ENCODE measurements at regions not wholly inside any gene's neighbourhood (a gene's known extent, or its start where the extent isn't known, plus 50 kb on each side); places are given as distances from the start of the nearest gene placed in this dataset.

DNA sequence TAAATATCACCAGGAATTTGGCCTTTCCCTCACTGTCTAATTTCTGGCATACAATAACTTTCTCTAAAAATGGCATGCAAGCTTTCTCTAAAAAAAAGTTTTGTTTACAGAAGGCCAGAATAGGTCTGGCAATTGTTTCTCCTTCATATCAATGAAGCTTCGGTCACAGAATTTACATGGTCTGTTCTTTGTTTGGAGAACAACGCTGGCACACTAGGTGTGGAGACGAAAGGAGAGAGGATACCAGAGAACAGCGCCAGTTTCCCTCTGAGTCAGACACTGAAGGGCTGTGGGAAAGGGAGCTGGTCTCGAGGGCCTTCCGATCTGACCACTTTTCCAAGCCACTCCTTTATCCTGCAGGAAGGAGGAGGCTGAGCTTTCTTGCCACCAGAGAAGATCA lies 60.1 kb upstream of the ITGA1 start:
- in situ Hi-C loops (cut with MboI) = no loop called here
- no peak overlapping the region for H3K27ac ChIP-seq (ENCODE audit: control insufficient read depth, insufficient read depth)
- POLR2A ChIA-PET = no interaction called here
- no peak for TF ChIP-seq SREBF1 (IDR thresholded peaks at IDR 0.05; ENCODE audit: low read length)
- TF ChIP-seq TCF12 (IDR thresholded peaks at IDR 0.05; ENCODE audit: low read depth, low read length) = no peak
- no peak for TF ChIP-seq PML (IDR thresholded peaks at IDR 0.05; ENCODE audit: low read length)
- no peak for TF ChIP-seq ZNF24 (IDR thresholded peaks at IDR 0.05)
- TF ChIP-seq IKZF2 (IDR thresholded peaks at IDR 0.05) = no peak
- no peak for TF ChIP-seq SRF (IDR thresholded peaks at IDR 0.05; ENCODE audit: low read depth in 2 of 2, low read length in 2 of 2)
- no peak for TF ChIP-seq MTA3 (IDR thresholded peaks at IDR 0.05; ENCODE audit: borderline replicate concordance, low read length)
- TF ChIP-seq, protein P1, sequence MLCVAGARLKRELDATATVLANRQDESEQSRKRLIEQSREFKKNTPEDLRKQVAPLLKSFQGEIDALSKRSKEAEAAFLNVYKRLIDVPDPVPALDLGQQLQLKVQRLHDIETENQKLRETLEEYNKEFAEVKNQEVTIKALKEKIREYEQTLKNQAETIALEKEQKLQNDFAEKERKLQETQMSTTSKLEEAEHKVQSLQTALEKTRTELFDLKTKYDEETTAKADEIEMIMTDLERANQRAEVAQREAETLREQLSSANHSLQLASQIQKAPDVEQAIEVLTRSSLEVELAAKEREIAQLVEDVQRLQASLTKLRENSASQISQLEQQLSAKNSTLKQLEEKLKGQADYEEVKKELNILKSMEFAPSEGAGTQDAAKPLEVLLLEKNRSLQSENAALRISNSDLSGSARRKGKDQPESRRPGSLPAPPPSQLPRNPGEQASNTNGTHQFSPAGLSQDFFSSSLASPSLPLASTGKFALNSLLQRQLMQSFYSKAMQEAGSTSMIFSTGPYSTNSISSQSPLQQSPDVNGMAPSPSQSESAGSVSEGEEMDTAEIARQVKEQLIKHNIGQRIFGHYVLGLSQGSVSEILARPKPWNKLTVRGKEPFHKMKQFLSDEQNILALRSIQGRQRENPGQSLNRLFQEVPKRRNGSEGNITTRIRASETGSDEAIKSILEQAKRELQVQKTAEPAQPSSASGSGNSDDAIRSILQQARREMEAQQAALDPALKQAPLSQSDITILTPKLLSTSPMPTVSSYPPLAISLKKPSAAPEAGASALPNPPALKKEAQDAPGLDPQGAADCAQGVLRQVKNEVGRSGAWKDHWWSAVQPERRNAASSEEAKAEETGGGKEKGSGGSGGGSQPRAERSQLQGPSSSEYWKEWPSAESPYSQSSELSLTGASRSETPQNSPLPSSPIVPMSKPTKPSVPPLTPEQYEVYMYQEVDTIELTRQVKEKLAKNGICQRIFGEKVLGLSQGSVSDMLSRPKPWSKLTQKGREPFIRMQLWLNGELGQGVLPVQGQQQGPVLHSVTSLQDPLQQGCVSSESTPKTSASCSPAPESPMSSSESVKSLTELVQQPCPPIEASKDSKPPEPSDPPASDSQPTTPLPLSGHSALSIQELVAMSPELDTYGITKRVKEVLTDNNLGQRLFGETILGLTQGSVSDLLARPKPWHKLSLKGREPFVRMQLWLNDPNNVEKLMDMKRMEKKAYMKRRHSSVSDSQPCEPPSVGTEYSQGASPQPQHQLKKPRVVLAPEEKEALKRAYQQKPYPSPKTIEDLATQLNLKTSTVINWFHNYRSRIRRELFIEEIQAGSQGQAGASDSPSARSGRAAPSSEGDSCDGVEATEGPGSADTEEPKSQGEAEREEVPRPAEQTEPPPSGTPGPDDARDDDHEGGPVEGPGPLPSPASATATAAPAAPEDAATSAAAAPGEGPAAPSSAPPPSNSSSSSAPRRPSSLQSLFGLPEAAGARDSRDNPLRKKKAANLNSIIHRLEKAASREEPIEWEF (IDR thresholded peaks at IDR 0.05; ENCODE audit: insufficient replicate concordance, low read depth, low read length) = no peak
- no peak for TF ChIP-seq POLR2A (IDR thresholded peaks at IDR 0.05; ENCODE audit: low read depth, low read length)
- no peak for TF ChIP-seq SPI1 (IDR thresholded peaks at IDR 0.05; ENCODE audit: borderline replicate concordance, insufficient read depth, low read depth, low read length)
- TF ChIP-seq NFXL1 (IDR thresholded peaks at IDR 0.05; ENCODE audit: borderline replicate concordance) = no peak
- TF ChIP-seq, protein P2, sequence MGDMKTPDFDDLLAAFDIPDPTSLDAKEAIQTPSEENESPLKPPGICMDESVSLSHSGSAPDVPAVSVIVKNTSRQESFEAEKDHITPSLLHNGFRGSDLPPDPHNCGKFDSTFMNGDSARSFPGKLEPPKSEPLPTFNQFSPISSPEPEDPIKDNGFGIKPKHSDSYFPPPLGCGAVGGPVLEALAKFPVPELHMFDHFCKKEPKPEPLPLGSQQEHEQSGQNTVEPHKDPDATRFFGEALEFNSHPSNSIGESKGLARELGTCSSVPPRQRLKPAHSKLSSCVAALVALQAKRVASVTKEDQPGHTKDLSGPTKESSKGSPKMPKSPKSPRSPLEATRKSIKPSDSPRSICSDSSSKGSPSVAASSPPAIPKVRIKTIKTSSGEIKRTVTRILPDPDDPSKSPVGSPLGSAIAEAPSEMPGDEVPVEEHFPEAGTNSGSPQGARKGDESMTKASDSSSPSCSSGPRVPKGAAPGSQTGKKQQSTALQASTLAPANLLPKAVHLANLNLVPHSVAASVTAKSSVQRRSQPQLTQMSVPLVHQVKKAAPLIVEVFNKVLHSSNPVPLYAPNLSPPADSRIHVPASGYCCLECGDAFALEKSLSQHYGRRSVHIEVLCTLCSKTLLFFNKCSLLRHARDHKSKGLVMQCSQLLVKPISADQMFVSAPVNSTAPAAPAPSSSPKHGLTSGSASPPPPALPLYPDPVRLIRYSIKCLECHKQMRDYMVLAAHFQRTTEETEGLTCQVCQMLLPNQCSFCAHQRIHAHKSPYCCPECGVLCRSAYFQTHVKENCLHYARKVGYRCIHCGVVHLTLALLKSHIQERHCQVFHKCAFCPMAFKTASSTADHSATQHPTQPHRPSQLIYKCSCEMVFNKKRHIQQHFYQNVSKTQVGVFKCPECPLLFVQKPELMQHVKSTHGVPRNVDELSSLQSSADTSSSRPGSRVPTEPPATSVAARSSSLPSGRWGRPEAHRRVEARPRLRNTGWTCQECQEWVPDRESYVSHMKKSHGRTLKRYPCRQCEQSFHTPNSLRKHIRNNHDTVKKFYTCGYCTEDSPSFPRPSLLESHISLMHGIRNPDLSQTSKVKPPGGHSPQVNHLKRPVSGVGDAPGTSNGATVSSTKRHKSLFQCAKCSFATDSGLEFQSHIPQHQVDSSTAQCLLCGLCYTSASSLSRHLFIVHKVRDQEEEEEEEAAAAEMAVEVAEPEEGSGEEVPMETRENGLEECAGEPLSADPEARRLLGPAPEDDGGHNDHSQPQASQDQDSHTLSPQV (IDR thresholded peaks at IDR 0.05) = no peak
- TF ChIP-seq, protein P3, sequence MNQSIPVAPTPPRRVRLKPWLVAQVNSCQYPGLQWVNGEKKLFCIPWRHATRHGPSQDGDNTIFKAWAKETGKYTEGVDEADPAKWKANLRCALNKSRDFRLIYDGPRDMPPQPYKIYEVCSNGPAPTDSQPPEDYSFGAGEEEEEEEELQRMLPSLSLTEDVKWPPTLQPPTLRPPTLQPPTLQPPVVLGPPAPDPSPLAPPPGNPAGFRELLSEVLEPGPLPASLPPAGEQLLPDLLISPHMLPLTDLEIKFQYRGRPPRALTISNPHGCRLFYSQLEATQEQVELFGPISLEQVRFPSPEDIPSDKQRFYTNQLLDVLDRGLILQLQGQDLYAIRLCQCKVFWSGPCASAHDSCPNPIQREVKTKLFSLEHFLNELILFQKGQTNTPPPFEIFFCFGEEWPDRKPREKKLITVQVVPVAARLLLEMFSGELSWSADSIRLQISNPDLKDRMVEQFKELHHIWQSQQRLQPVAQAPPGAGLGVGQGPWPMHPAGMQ (IDR thresholded peaks at IDR 0.05; ENCODE audit: borderline replicate concordance) = no peak
- TF ChIP-seq IKZF1 (conservative IDR thresholded peaks at IDR 0.05) = no peak
- TF ChIP-seq LARP7 (IDR thresholded peaks at IDR 0.05) = no peak
- no peak for TF ChIP-seq BHLHE40 (IDR thresholded peaks at IDR 0.05; ENCODE audit: borderline replicate concordance in 1 of 2, low read depth in 2 of 2, low read length in 1 of 2)

More for the DNA sequence above, 60.1 kb upstream of the ITGA1 start:
- Histone ChIP-seq H3K4me2 (ENCODE audit: control insufficient read depth, insufficient read depth) (no peak overlapping the region), H3K4me3 (no peak overlapping the region), H3K36me3 (ENCODE audit: control insufficient read depth in 2 of 2, insufficient read depth in 2 of 2, low read length in 1 of 2) (no peaks in the 10 kb centered on the region), H2AFZ (ENCODE audit: control insufficient read depth, low read depth, low read length) (no peak overlapping the region), H3K9me3 (replicated peaks; ENCODE audit: control insufficient read depth, insufficient read depth, low read length) (no peaks in the 10 kb centered on the region), H3K79me2 (ENCODE audit: control insufficient read depth, insufficient read depth, low read length) (no peaks in the 10 kb centered on the region), H4K20me1 (ENCODE audit: control insufficient read depth, insufficient read depth) (no peaks in the 10 kb centered on the region), H3K27me3 (replicated peaks in 1 of 2; ENCODE audit: control insufficient read depth in 2 of 2, insufficient read depth in 2 of 2, low read length in 1 of 2) (no peaks in the 10 kb centered on the region), H3K9ac (ENCODE audit: control insufficient read depth, insufficient read depth, low read length) (no peak overlapping the region), H3K4me1 (ENCODE audit: control insufficient read depth, insufficient read depth, low read length) (no peaks in the 10 kb centered on the region)
- intact Hi-C loops (cut with micrococcal nuclease; ENCODE audit: unreplicated experiment) = no loop called here
- ChIA-PET RAD21 (ENCODE audit: unreplicated experiment) (no interaction called here), SMC1A (ENCODE audit: uncharacterized antibody, unreplicated experiment) (interaction anchor here (1.2 kb wide), 1 partner anchor 72 kb away, joined by 4 read pairs; no protein-coding TSS in a partner anchor), CTCF (no interaction called here)
- no peak for FAIRE-seq
- ATAC-seq = no peak
- no peak for DNase-seq (ENCODE audit: low read depth, low spot score)
- 31% methylated on average over 6 of the region's 6 CpGs for WGBS (ENCODE audit: insufficient coverage, insufficient replicate concordance, low lambda C conversion rate, missing lambda C conversion rate)
- BruUV-seq (replicated peaks) = no TSS peak
